Renal cortex interstitium (tissue), 11 donors: ENCODE measurements at regions not wholly inside any gene's neighbourhood (a gene's known extent, or its start where the extent isn't known, plus 50 kb on each side); places are given as distances from the start of the nearest gene placed in this dataset.
"Not testable (repeated sequence)": the region's sequence is repeated elsewhere in the genome, so short reads cannot be mapped to it uniquely, and the experiment has no call there.

Source experiments
- DNase-seq, 11 donors: peaks; one replicate each; pipeline ENCODE4 v3.0.0-alpha.2; 2013; ENCODE audit warnings: low read depth in 9 of 11, low spot score in 4 of 11; ENCODE audit errors: extremely low read depth in 1 of 11

DNA sequence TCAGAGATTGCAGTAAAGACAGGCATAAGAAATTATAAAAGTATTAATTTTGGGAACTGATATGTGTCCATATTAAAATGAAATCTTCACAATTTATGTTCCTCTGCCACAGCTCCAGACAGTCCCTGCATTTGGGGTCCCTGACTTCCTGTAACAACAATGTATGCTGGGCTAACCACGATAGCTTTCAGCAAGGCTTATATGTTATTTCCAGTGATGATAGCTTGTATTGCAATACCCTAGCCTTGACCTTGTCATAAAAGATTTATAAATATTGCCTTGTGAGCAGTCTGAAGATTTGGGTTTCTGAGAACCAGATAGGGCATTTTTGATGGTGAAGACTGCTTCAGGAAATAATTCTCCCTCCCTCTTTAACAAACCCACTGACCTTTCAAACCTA lies 129.5 kb downstream of the PCDH10 start:
- no peak for DNase-seq

DNA sequence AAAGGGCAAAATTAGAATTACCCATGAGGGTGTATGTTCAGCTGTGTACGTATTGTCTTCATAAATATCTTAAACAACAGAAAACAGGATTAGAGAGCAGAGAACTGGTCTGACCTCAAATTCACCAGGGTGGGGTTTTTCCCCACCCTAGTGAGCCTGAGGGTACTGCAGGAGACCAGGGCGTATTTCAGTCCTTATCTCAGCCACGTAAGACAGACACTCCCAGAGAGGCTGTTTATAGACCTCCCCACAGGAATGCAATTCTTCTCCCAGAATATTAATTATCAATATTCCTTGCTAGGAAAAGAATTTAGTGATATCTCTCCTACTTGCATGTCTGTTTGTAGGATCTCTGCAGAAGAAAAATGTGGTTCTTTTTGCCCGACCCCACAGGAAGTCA lies 128.8 kb downstream of the PCDH10 start:
- not testable (repeated sequence) for DNase-seq

GRCh38 chr4:133275246-133275645 lies 126.2 kb downstream of the PCDH10 start:
- DNase-seq = no peak

GRCh38 chr4:133273401-133273800 lies 124.3 kb downstream of the PCDH10 start:
- DNase-seq = no peak

- no peak for DNase-seq
These were observed 121.0 kb downstream of the PCDH10 start for GRCh38 chr4:133270021-133270570.

DNA sequence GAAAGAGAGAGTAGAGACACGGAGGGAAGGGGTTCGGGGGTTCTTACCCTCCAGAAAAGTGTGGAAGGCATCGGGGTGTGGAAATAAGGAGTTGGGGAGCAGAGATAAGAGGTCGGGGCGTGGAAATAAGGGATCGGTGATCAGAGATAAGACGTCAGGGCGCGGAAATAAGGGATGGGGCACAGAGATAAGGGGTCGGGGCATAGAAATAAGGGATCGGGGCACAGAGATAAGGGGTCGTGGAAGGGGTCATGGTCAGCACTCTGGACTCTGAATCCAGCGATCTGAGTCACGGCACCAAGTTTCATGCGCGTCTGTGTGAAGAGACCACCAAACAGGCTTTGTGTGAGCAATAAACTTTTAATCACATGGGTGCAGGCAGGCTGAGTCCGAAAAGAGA lies 119.1 kb downstream of the PCDH10 start:
- no peak for DNase-seq

- not testable (repeated sequence) for DNase-seq
These were observed 118.4 kb downstream of the PCDH10 start for GRCh38 chr4:133267506-133267905.

GRCh38 chr4:133266966-133267365 lies 117.9 kb downstream of the PCDH10 start:
- DNase-seq = not testable (repeated sequence)

DNA sequence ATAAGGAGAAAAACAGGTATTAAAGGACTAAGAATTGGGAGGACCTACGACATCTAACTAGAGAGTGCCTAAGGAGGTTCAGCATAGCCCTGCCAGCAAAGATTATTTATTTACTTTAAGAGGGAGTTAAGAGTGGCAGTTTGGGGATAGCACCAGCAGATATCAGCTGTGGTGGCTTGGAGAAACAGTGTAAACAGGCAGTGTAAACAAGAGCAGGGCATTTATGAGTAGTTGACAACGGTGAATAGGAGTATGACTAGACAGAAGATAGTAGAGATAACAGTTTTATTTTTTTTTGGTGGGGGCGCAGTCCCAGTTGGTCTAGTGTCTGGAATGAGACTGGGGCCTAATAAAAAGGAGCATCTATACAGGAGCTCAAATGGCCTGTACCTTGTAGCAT lies 115.2 kb downstream of the PCDH10 start:
- DNase-seq = not testable (repeated sequence)

GRCh38 chr4:133263104-133263503 lies 114.0 kb downstream of the PCDH10 start:
- no peak for DNase-seq

GRCh38 chr4:133247861-133248260 lies 98.8 kb downstream of the PCDH10 start:
- DNase-seq = no peak

DNA sequence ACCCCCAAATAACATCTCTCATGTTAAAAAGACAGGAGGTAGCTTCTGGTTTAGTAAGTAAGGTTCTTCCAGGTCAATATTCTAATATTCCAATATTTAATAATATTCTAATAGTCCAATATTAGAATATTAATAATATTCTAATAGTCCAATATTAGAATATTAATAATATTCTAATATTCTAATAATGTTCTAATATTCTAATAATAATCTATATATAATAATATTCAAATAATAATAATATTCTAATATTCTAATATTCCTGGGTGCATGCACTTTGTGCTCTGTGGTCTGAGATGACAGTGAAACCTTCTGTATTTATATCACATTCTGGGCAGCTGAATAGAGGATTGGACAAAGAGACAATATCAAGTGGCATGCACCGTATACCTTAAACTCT lies 96.1 kb downstream of the PCDH10 start:
- no peak for DNase-seq
